Esophagus squamous epithelium (tissue), 5 donors: ENCODE measurements at regions not wholly inside any gene's neighbourhood (a gene's known extent, or its start where the extent isn't known, plus 50 kb on each side); places are given as distances from the start of the nearest gene placed in this dataset.

Source experiments
- DNase-seq: peaks from one replicate; lab custom pipeline; 2025; lab: John Stamatoyannopoulos, UW
- H3K27ac ChIP-seq, 4 donors: fragments of 200-600 bp; sonication (generic); one replicate each; pipeline ENCODE4 v1.5.1; 2016 to 2019; ENCODE audit warnings: mild to moderate bottlenecking in 1 of 4
- H3K27me3 ChIP-seq, 4 donors: fragments of 200-600 bp; sonication (generic); 1 replicate in 3 of 4; 2 replicates in 1 of 4; pipeline versions ENCODE4 v1.5.1 to v1.6.0; 2017 to 2021; ENCODE audit warnings: antibody characterized with exemption in 1 of 4
- H3K36me3 ChIP-seq, 3 donors: fragments of 200-600 bp; sonication (generic); one replicate each; pipeline ENCODE4 v1.5.1; 2016 to 2019
- H3K4me1 ChIP-seq, 3 donors: fragments of 200-600 bp; sonication (generic); one replicate each; pipeline ENCODE4 v1.5.1; 2017 to 2019
- H3K4me3 ChIP-seq, 4 donors: fragments of 200-600 bp; sonication (generic); 1 replicate in 3 of 4; 2 replicates in 1 of 4; pipeline ENCODE4 v1.5.1; 2016 to 2019; ENCODE audit warnings: mild to moderate bottlenecking in 2 of 4, moderate library complexity in 1 of 4
- H3K9me3 ChIP-seq, 3 donors: fragments of 200-600 bp; sonication (generic); one replicate each; pipeline ENCODE4 v1.5.1; 2016 to 2019
- POLR2A ChIP-seq, 4 donors: fragments of 450-650 bp; IDR thresholded peaks; one replicate each; pipeline ENCODE4 v1.6.1; 2017; ENCODE audit warnings: antibody characterized with exemption in 4 of 4, mild to moderate bottlenecking in 4 of 4, moderate library complexity in 3 of 4
- WGBS, 2 donors: methylation state at CpG; one replicate each; pipeline ENCODE4 v1.1.5; 2018; 5-methylcytosine and 5-hydroxymethylcytosine counted together
- intact Hi-C: fragments of 100-400 bp; cut with DNase I; formaldehyde crosslinking; loops from one replicate; pipeline ENCODE4 v1.15.0; 2022
- TF ChIP-seq, protein P1 (sequence below), 6 experiments: fragments of 450-650 bp in 4 of 6; fragments of 200-600 bp in 2 of 6; sonication (generic) in 2 of 6; IDR thresholded peaks; one replicate each; pipeline ENCODE4 v1.5.1; 2016 to 2019; ENCODE audit warnings: antibody characterized with exemption in 6 of 6, mild to moderate bottlenecking in 4 of 6, moderate library complexity in 4 of 6
- donor health status: DM: yes; HTN: yes; CAD: no.

GRCh38 chr9:80538976-80539375, 967.2 kb downstream of the TLE4 start:
- H3K36me3 ChIP-seq: no peaks in the 10 kb centered on the region
- intact Hi-C loops: no loop called here
- no peak for DNase-seq
- no peak overlapping the region for H3K27ac ChIP-seq
- TF ChIP-seq, protein P1, sequence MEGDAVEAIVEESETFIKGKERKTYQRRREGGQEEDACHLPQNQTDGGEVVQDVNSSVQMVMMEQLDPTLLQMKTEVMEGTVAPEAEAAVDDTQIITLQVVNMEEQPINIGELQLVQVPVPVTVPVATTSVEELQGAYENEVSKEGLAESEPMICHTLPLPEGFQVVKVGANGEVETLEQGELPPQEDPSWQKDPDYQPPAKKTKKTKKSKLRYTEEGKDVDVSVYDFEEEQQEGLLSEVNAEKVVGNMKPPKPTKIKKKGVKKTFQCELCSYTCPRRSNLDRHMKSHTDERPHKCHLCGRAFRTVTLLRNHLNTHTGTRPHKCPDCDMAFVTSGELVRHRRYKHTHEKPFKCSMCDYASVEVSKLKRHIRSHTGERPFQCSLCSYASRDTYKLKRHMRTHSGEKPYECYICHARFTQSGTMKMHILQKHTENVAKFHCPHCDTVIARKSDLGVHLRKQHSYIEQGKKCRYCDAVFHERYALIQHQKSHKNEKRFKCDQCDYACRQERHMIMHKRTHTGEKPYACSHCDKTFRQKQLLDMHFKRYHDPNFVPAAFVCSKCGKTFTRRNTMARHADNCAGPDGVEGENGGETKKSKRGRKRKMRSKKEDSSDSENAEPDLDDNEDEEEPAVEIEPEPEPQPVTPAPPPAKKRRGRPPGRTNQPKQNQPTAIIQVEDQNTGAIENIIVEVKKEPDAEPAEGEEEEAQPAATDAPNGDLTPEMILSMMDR (IDR thresholded peaks at IDR 0.05): no peak
- TF ChIP-seq POLR2A (IDR thresholded peaks at IDR 0.05): no peak
- no peaks in the 10 kb centered on the region for H3K4me1 ChIP-seq
- no peaks in the 10 kb centered on the region for H3K9me3 ChIP-seq
- H3K4me3 ChIP-seq: no peak overlapping the region
- no peaks in the 10 kb centered on the region for H3K27me3 ChIP-seq
- WGBS, 2 donors: 6 to 37% methylated on average over 1 of the region's 1 CpG

GRCh38 chr9:80522465-80522864, 950.7 kb downstream of the TLE4 start:
- no peak overlapping the region for H3K4me3 ChIP-seq
- no peaks in the 10 kb centered on the region for H3K36me3 ChIP-seq
- no peak for TF ChIP-seq POLR2A (IDR thresholded peaks at IDR 0.05)
- TF ChIP-seq, protein P1 (IDR thresholded peaks at IDR 0.05): no peak
- WGBS, 2 donors: 86 to 87% methylated on average over 3 of the region's 3 CpGs
- peaks cover 0 to 11% (median 0%) of the 10 kb centered on the region in 3 donors for H3K9me3 ChIP-seq
- H3K27ac ChIP-seq: no peak overlapping the region
- H3K4me1 ChIP-seq: no peaks in the 10 kb centered on the region
- DNase-seq: no peak
- intact Hi-C loops: no loop called here
- H3K27me3 ChIP-seq: no peaks in the 10 kb centered on the region

GRCh38 chr9:80521151-80521550, 949.4 kb downstream of the TLE4 start:
- Histone ChIP-seq H3K27ac (no peak overlapping the region), H3K4me1 (no peaks in the 10 kb centered on the region), H3K9me3 (peaks cover 0 to 3% (median 0%) of the 10 kb centered on the region in 3 donors), H3K27me3 (no peaks in the 10 kb centered on the region), H3K4me3 (no peak overlapping the region), H3K36me3 (no peaks in the 10 kb centered on the region)
- 54 to 65% methylated on average over 3 of the region's 3 CpGs for WGBS, 2 donors
- TF ChIP-seq POLR2A (IDR thresholded peaks at IDR 0.05): no peak
- TF ChIP-seq, protein P1 (IDR thresholded peaks at IDR 0.05): no peak
- DNase-seq: no peak
- intact Hi-C loops: no loop called here

DNA sequence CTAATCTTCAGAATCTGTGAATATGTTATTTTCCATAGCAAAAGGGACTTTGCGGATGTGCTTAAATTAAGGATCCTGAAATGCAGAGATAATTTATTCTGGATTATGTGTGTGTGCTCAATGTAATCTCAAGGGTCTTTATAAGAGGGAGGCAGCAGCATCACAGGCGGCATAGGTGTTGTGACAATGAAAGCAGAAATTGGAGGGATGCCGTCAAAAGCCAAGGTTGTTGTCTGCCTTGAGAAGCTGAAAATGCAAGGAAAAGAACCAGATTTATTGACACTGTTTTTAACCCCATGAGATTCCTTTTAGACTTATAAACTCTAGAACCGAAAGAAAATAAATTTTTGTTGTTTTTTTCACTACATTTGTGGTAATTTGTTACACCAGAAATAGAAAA, 948.5 kb downstream of the TLE4 start:
- no peak for TF ChIP-seq POLR2A (IDR thresholded peaks at IDR 0.05)
- TF ChIP-seq, protein P1 (IDR thresholded peaks at IDR 0.05): no peak
- Histone ChIP-seq H3K27me3 (no peaks in the 10 kb centered on the region), H3K36me3 (no peaks in the 10 kb centered on the region), H3K4me1 (no peaks in the 10 kb centered on the region), H3K27ac (no peak overlapping the region), H3K4me3 (no peak overlapping the region), H3K9me3 (no peaks in the 10 kb centered on the region)
- no peak for DNase-seq
- intact Hi-C loops: no loop called here
- WGBS, 2 donors: 86 to 87% methylated on average over 4 of the region's 4 CpGs

DNA sequence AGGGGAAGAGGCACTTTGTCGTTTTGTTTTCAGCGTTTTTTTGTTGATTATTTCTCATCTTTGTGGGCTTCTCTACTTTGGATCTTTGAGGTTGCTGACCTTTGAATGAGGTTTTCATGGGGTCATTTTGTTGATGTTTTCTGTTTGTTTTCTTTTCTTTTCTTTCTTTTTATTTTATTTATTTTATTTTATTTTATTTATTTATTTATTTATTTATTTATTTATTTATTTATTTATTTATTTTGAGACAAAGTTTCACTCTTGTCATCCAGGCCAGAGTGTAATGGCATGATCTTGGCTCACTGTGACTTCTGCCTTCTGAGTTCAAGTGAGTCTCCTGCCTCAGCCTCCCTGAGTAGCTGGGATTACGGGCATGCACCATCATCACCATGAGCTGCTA, 946.7 kb downstream of the TLE4 start:
- no peak overlapping the region for H3K4me3 ChIP-seq
- WGBS, 2 donors: 78 to 96% methylated on average over 2 to 3 of the region's 3 CpGs
- DNase-seq: no peak
- no peaks in the 10 kb centered on the region for H3K36me3 ChIP-seq
- no peaks in the 10 kb centered on the region for H3K27me3 ChIP-seq
- intact Hi-C loops: no loop called here
- no peaks in the 10 kb centered on the region for H3K4me1 ChIP-seq
- no peaks in the 10 kb centered on the region for H3K9me3 ChIP-seq
- TF ChIP-seq, protein P1 (IDR thresholded peaks at IDR 0.05): no peak
- TF ChIP-seq POLR2A (IDR thresholded peaks at IDR 0.05): no peak
- no peak overlapping the region for H3K27ac ChIP-seq
